Ectodermal cell (in vitro differentiated cells): ENCODE measurements at regions not wholly inside any gene's neighbourhood (a gene's known extent, or its start where the extent isn't known, plus 50 kb on each side); places are given as distances from the start of the nearest gene placed in this dataset.
"Not testable (repeated sequence)": the region's sequence is repeated elsewhere in the genome, so short reads cannot be mapped to it uniquely, and the experiment has no call there.

ENCODE experiments used
- H3K27ac ChIP-seq: 2 replicates; pipeline ENCODE4 v1.7.0; 2013; ENCODE audit warnings: mild to moderate bottlenecking, low read depth, low read length; ENCODE audit not compliant: insufficient read depth, poor library complexity, severe bottlenecking
- H3K27me3 ChIP-seq: 2 replicates; pipeline ENCODE4 v1.7.0; 2013; ENCODE audit warnings: mild to moderate bottlenecking, low read length; ENCODE audit not compliant: insufficient read depth, control insufficient read depth, poor library complexity, severe bottlenecking
- H3K36me3 ChIP-seq: one replicate; pipeline ENCODE4 v1.7.0; 2013; ENCODE audit warnings: low read length; ENCODE audit not compliant: control insufficient read depth, insufficient read depth
- H3K4me1 ChIP-seq: one replicate; pipeline ENCODE4 v1.7.0; 2013; ENCODE audit warnings: low read length; ENCODE audit not compliant: control insufficient read depth, insufficient read depth
- H3K4me3 ChIP-seq: 2 replicates; pipeline ENCODE4 v1.7.0; 2013; ENCODE audit warnings: low read depth, low read length, control low read depth; ENCODE audit not compliant: insufficient read depth
- H3K9me3 ChIP-seq: 2 replicates; pipeline ENCODE4 v1.7.0; 2013; ENCODE audit warnings: mild to moderate bottlenecking, low read length, moderate library complexity; ENCODE audit not compliant: control insufficient read depth
- WGBS, 2 experiments: methylation state at CpG; one replicate each; pipeline ENCODE4 v1.1.7; 2013; ENCODE audit warnings: missing lambda C conversion rate in 2 of 2; 5-methylcytosine and 5-hydroxymethylcytosine counted together

DNA sequence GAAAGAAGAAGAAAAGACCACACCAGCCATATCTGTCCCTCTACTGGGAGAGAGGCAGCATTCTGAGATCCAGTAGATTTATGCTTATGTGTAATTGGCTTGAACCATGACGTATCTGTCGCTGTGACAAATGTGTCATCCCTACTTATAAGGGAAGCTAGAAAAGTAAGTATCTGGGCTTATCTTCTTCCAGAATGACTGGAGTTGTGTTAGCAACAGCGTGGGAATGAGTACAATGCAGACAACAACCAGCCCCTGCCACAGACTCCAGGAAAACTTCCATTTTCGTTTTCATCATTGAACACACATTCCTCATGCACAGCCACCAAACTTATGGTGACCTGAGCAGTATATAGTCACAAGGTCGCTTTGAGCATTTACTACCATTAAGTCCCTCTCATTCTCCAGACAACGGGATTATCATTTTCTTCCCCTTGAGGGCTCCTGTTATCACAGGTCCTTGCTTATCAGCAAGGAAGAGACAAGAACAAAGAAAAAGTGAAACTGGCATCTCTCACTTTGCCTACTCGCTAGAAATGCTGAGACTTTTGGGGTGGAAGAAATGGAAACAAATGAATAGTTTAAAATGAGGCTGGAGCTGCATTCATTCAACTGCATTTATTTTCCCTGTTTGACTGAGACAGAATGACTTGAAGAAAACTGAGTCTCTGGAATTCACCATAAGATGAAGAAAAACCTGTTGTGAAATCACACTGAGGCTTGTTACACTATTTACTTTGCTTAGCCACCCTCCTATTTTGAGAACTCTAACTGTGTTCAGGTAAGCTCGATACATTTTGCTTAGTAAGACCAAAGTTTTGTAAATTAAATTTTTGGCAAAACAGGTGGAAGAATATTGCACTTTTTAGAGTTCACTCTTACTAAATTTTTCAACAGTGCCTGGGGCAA is 149.3 kb upstream of the FOXQ1 start:
- Histone ChIP-seq H3K27ac (no peak overlapping the region), H3K36me3 (no peaks in the 10 kb centered on the region), H3K4me1 (no peaks in the 10 kb centered on the region), H3K9me3 (no peaks in the 10 kb centered on the region), H3K27me3 (no peaks in the 10 kb centered on the region), H3K4me3 (no peak overlapping the region)
- 92 to 93% methylated on average over 7 to 8 of the region's 8 CpGs for WGBS, 2 experiments

DNA sequence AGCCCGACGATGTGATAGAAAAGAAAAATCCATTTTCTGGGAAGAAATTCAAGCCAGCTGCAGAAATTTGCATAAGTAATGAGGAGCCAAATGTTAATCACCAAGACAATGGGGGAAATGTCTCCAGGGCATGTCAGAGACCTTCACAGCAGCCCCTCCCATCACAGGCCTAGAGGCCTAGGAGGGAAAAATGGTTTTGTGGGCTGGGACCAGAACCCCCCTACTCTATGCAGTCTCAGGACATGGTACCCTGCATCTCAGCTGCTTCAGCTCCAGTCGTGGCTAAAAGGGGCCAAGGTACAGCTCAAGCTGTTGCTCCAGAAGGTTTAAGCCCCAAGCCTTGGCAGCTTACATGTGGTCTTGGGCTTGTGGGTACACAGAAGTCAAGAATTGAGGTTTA is 155.5 kb upstream of the FOXQ1 start:
- WGBS, 2 experiments: 93 to 94% methylated on average over 3 of the region's 3 CpGs
- H3K27me3 ChIP-seq, H3K9me3 ChIP-seq, H3K4me3 ChIP-seq, H3K27ac ChIP-seq, H3K36me3 ChIP-seq, H3K4me1 ChIP-seq: not testable (repeated sequence)

DNA sequence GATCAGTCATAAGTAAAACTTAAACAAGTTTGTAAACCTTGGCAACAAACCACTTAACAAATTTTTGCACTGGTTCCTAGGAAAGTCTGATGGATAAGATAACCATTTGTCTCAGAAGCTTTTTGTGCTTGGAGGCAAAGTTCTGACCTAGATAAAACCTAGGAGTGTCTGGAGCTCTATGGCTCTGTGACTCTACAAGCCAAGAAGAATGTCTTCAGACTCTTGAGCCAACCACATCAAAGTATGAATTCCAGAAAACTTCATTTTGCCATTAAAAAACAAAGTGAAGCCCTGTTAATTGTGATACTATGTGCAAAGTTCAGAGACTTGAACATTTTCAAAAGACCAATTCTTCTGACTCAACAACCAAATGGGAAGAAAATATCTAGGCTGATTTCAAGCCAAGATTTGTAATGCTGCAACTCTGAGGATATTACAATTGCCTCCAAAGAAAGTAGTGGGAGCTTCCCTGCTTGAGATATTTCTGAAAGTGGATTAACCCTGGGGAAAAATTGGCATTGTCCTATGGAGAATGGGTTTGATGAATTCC is 158.1 kb upstream of the FOXQ1 start:
- Histone ChIP-seq H3K4me3 (no peak overlapping the region), H3K36me3 (no peaks in the 10 kb centered on the region), H3K4me1 (no peaks in the 10 kb centered on the region), H3K27ac (no peak overlapping the region), H3K9me3 (no peaks in the 10 kb centered on the region), H3K27me3 (no peaks in the 10 kb centered on the region)

DNA sequence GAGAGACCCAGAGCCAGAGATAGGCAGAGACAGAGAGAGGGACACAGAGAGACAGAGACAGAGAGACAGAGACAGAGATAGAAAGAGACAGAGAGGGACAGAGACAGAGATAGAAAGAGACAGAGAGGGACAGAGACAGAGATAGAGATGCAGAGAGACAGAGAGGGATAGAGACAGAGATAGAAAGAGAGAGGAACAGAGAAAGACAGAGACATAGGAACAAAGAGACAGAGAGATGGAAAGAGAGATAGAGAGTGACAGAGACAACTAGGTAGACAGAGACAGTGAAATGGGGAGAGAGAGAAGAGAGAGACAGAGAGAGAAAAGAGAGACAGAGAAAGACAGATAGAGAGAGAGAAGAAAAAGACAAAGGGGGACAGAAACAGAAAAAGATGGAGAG is 165.4 kb upstream of the FOXQ1 start:
- Histone ChIP-seq H3K27ac (no peak overlapping the region), H3K4me1 (no peaks in the 10 kb centered on the region), H3K4me3 (no peak overlapping the region), H3K27me3 (no peaks in the 10 kb centered on the region), H3K36me3 (no peaks in the 10 kb centered on the region), H3K9me3 (no peaks in the 10 kb centered on the region)

DNA sequence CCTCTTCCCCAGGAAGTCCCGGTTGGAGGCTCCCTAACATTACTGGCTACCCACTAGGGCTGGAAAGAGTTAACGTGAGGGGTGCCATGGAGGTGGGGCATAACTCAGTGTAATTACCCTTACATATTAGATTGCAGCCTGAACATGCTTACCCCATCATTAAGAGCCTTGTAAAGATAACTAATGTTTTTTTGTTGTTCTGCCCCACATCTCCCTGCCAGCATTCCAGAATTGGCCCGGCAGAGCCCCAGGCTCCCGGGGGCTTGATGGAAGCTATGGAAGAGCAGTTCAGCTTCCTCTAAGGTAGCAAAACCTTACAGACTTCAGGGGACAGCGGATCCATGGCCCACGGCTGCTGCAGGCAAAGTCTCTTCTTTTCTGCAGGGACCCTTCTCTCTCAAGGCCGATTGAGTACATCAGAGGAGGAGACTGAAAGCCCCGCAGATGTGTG is 166.1 kb upstream of the FOXQ1 start:
- Histone ChIP-seq H3K4me3 (no peak overlapping the region), H3K36me3 (no peaks in the 10 kb centered on the region), H3K27ac (no peak overlapping the region), H3K27me3 (no peaks in the 10 kb centered on the region), H3K9me3 (no peaks in the 10 kb centered on the region), H3K4me1 (no peaks in the 10 kb centered on the region)
- WGBS, 2 experiments: 84% methylated on average over 8 of the region's 8 CpGs

DNA sequence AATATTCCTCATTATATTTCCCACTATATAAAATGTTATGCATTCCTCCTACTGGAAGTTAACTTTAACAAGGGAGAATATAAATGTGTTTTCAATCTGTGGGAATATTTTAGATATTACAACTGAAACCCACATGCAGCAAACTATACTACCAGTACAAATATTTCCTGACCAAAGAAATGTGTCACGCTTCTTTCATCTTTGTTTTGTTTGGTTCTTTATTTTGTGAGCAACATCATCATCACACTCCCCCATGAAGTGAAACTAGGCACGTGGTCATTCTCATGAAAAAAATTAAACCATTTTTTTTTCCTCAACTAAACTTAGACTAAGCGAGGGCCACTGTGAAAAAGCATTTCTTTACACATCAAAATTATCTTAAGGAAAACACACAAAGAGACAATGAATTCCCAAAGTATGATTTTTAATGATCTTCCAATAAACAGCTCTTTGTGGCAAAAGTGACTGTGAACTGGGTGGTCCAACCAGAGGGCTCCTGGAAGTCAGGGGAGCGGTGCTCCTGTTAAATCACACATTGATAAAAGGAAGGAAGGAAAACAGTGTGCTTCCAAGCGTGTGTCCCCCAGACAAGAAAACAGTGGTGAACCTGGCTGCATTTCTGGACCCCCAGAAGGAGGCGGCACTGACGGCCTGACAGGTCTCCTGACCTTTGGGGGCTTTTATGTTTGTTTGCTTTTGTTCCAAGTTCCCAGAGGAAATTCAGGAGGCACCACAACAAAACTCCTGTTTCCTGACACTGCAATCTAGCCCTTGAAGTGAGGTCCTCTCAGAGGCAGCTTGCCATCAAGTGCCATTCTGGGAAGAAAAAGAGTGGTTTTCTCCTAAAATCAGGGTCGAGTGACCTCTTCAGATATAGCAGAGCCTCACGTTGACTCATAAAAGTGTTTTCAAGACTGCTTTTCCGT is 166.8 kb upstream of the FOXQ1 start:
- Histone ChIP-seq H3K36me3 (no peaks in the 10 kb centered on the region), H3K27ac (no peak overlapping the region), H3K27me3 (no peaks in the 10 kb centered on the region), H3K4me1 (no peaks in the 10 kb centered on the region), H3K9me3 (no peaks in the 10 kb centered on the region), H3K4me3 (no peak overlapping the region)
- 87 to 88% methylated on average over 10 of the region's 10 CpGs for whole genome bisulfite sequencing, 2 experiments

DNA sequence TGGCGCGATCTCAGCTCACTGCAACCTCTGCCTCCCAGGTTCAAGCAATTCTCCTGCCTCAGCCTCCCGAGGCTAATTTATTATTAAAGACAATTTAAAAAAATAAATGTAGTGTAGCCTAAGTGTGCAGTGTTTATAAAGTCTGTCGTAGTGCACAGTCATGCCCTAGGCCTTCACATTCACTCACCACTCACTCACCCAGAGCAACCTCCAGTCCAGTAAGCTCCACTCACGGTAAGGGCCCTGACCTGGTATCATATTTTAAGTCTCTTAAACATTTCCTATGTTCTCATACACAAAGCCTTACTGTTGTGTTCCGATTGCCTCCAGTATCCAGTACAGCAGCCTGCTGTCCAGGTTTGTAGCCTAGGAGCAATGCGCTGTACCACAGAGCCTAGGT is 168.2 kb upstream of the FOXQ1 start:
- Histone ChIP-seq H3K4me3 (no peak overlapping the region), H3K36me3 (no peaks in the 10 kb centered on the region), H3K9me3 (no peaks in the 10 kb centered on the region), H3K27me3 (no peaks in the 10 kb centered on the region), H3K27ac (no peak overlapping the region), H3K4me1 (no peaks in the 10 kb centered on the region)
- WGBS, 2 experiments: 92 to 94% methylated on average over 6 to 7 of the region's 7 CpGs

DNA sequence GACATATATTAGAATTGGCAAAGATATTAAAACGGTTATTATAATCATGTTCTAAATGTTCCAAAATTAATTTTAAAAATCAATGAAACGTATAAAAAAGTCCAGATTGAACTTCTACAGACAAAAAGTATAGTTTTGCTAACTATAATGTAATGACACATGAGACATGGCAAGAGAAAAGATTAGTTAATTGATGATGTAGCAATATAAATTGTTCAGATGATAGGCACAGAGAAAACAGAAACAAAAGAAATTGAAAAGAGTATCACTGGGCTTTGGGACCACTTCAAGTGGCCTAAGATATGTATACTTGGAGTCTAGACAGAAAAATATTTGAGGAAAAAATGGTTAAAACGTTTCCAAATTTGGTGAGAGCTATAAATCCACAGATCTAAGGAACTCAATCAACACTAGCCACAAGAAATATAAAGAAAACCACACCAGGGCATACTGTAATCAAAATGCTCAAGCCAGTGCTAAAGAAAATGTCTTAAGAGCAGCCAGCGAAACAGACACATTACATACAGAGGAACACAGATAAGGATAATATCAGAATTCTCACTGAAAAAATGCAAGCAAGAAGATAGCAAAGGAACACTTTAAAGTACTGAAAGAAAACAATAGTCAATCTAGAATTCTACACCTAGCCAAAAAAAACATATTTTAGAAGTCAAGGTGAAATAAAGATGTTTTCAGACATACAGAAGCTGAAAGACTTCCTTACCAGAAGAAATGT is 172.6 kb upstream of the FOXQ1 start:
- Histone ChIP-seq H3K9me3 (no peaks in the 10 kb centered on the region), H3K27ac (no peak overlapping the region), H3K4me1 (no peaks in the 10 kb centered on the region), H3K36me3 (no peaks in the 10 kb centered on the region), H3K4me3 (no peak overlapping the region), H3K27me3 (no peaks in the 10 kb centered on the region)
- 86 to 87% methylated on average over 2 to 3 of the region's 4 CpGs for WGBS, 2 experiments

DNA sequence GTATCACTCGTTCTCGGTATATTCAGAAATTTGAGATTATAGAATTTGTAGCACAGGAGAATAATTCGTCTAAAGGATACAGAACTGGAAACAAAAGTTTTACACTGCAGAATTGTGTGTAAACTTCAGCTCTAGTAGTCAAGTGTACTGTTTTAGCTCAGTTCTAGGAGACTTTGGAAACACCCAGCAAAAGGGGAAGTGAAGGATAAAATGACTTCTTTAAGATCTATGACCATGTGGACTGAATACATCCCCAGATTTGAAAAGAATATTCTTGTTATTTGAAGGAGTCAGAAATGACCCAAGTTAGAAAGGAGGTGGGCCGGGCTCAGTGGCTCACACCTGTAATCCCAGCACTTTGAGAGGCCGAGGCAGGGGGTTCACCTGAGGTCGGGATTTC is 174.0 kb upstream of the FOXQ1 start:
- H3K36me3 ChIP-seq: no peaks in the 10 kb centered on the region
- no peak overlapping the region for H3K4me3 ChIP-seq
- 96% methylated on average over 6 of the region's 6 CpGs for whole genome bisulfite sequencing, 2 experiments
- no peaks in the 10 kb centered on the region for H3K4me1 ChIP-seq
- no peaks in the 10 kb centered on the region for H3K9me3 ChIP-seq
- no peak overlapping the region for H3K27ac ChIP-seq
- H3K27me3 ChIP-seq: no peaks in the 10 kb centered on the region
